DND-41 (cell line): ENCODE measurements at regions not wholly inside any gene's neighbourhood (a gene's known extent, or its start where the extent isn't known, plus 50 kb on each side); places are given as distances from the start of the nearest gene placed in this dataset.

Source experiments
- ATAC-seq: fragments of 200-7000 bp; cut with Tn5 transposase; 3 replicates; pipeline ENCODE4 v1.9.1; 2021; ENCODE audit warnings: low read depth; ENCODE audit not compliant: insufficient read depth
- DNase-seq: peaks from one replicate; pipeline ENCODE4 v3.0.0-alpha.2; 2020
- H2AFZ ChIP-seq: 2 replicates; pipeline ENCODE4 v1.6.0; 2012; ENCODE audit warnings: low read depth, low read length
- H3K27ac ChIP-seq: 2 replicates; pipeline ENCODE4 v1.5.1; 2012; ENCODE audit warnings: low read length, inconsistent platforms
- H3K27me3 ChIP-seq: fragments of 200-600 bp; sonication (generic); 2 replicates; pipeline ENCODE4 v1.6.0; 2012; ENCODE audit warnings: low read length, mild to moderate bottlenecking, inconsistent platforms; ENCODE audit not compliant: insufficient read depth, poor library complexity
- H3K36me3 ChIP-seq: 2 replicates; pipeline ENCODE4 v1.5.1; 2012; ENCODE audit warnings: low read length, inconsistent platforms; ENCODE audit not compliant: insufficient read depth
- H3K4me1 ChIP-seq: 2 replicates; pipeline ENCODE4 v1.5.1; 2012; ENCODE audit warnings: mild to moderate bottlenecking, low read length; ENCODE audit not compliant: insufficient read depth
- H3K4me2 ChIP-seq: 2 replicates; pipeline ENCODE4 v1.6.0; 2012; ENCODE audit warnings: mild to moderate bottlenecking, moderate library complexity, low read length, inconsistent platforms; ENCODE audit not compliant: insufficient read depth
- H3K4me3 ChIP-seq, 2 experiments: fragments of 200-600 bp in 1 of 2; shearing (Covaris generic) in 1 of 2; 2 replicates each; pipeline ENCODE4 v1.5.1; 2012 to 2016; ENCODE audit warnings: inconsistent platforms in 2 of 2, low read length in 2 of 2, mild to moderate bottlenecking in 2 of 2, low read depth in 1 of 2, moderate library complexity in 1 of 2
- H3K79me2 ChIP-seq: 2 replicates; pipeline ENCODE4 v1.6.0; 2012; ENCODE audit warnings: low read length, inconsistent platforms; ENCODE audit not compliant: insufficient read depth
- H3K9ac ChIP-seq: 2 replicates; pipeline ENCODE4 v1.6.0; 2012; ENCODE audit warnings: low read depth, mild to moderate bottlenecking, inconsistent platforms, low read length, moderate library complexity
- H3K9me3 ChIP-seq: 2 replicates; pipeline ENCODE4 v1.5.1; 2012; ENCODE audit warnings: low read length, moderate library complexity, mild to moderate bottlenecking, inconsistent platforms; ENCODE audit not compliant: insufficient read depth, severe bottlenecking
- H4K20me1 ChIP-seq: 2 replicates; pipeline ENCODE4 v1.6.0; 2012; ENCODE audit warnings: low read length; ENCODE audit not compliant: insufficient read depth
- EZH2 ChIP-seq: IDR thresholded peaks from 3 replicates; pipeline ENCODE4 v1.6.1; 2012; ENCODE audit warnings: borderline replicate concordance, low read depth, mild to moderate bottlenecking, moderate library complexity, low read length, inconsistent platforms; ENCODE audit not compliant: severe bottlenecking
- TF ChIP-seq, protein P1 (sequence below): IDR thresholded peaks from 2 replicates; pipeline ENCODE4 v1.5.1; 2012; ENCODE audit warnings: borderline replicate concordance, low read length, moderate library complexity, mild to moderate bottlenecking; ENCODE audit not compliant: poor library complexity, severe bottlenecking; ENCODE audit errors: extremely low read depth

DNA sequence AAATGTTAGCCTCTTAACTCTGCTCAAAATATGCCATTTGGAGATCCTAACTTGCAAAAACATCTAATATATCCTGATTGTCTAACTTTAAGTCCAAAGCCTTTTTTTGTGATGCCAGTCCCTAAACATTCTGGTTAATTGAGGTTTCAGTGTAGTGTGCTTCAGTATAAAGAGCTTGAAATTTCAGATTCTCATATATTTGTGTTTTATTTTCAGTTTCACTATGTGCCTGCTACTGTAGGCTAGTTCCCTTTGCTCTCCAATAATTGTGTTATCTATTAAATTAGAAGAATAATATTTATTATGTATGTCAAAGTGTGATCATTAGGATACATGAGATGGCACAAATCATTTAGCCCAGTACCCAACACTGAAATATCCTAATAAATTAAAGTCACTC, 1361.2 kb downstream of the XPNPEP1 start:
- Histone ChIP-seq H3K9me3 (no peaks in the 10 kb centered on the region), H3K9ac (no peak overlapping the region), H3K4me1 (no peaks in the 10 kb centered on the region), H3K4me2 (no peak overlapping the region), H2AFZ (no peak overlapping the region), H3K4me3 (no peak overlapping the region), H3K36me3 (no peaks in the 10 kb centered on the region), H4K20me1 (no peaks in the 10 kb centered on the region), H3K27ac (no peak overlapping the region), H3K27me3 (no peaks in the 10 kb centered on the region), H3K79me2 (no peaks in the 10 kb centered on the region)
- ATAC-seq (no peak), DNase-seq (no peak)
- TF ChIP-seq, protein P1, sequence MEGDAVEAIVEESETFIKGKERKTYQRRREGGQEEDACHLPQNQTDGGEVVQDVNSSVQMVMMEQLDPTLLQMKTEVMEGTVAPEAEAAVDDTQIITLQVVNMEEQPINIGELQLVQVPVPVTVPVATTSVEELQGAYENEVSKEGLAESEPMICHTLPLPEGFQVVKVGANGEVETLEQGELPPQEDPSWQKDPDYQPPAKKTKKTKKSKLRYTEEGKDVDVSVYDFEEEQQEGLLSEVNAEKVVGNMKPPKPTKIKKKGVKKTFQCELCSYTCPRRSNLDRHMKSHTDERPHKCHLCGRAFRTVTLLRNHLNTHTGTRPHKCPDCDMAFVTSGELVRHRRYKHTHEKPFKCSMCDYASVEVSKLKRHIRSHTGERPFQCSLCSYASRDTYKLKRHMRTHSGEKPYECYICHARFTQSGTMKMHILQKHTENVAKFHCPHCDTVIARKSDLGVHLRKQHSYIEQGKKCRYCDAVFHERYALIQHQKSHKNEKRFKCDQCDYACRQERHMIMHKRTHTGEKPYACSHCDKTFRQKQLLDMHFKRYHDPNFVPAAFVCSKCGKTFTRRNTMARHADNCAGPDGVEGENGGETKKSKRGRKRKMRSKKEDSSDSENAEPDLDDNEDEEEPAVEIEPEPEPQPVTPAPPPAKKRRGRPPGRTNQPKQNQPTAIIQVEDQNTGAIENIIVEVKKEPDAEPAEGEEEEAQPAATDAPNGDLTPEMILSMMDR = no peak
- no peak for TF ChIP-seq EZH2

DNA sequence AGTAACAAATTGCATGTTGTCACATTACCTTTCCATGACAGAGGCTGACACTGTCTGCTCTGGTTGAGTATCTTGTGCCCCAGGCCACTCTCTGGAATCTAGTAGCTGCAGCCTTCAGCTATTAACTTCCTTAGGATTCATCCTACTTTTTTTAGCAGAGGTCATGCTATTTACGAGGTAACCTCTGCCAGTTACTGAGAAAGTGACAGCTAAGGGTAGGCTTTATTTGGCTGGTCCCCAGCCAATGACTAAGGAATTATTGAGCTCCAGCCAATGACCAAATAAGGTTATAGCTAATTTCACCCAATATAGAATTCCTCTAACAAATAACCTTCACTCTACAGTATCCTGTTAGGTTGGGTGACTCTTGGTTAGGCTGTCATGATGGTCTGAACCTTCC, 1361.7 kb downstream of the XPNPEP1 start:
- Histone ChIP-seq H3K79me2 (no peaks in the 10 kb centered on the region), H3K27me3 (no peaks in the 10 kb centered on the region), H3K9me3 (no peaks in the 10 kb centered on the region), H4K20me1 (no peaks in the 10 kb centered on the region), H3K27ac (no peak overlapping the region), H3K4me2 (no peak overlapping the region), H3K4me1 (no peaks in the 10 kb centered on the region), H3K9ac (no peak overlapping the region), H3K36me3 (no peaks in the 10 kb centered on the region), H3K4me3 (no peak overlapping the region), H2AFZ (no peak overlapping the region)
- DNase-seq = no peak
- no peak for TF ChIP-seq EZH2
- TF ChIP-seq, protein P1 = no peak
- ATAC-seq = no peak

DNA sequence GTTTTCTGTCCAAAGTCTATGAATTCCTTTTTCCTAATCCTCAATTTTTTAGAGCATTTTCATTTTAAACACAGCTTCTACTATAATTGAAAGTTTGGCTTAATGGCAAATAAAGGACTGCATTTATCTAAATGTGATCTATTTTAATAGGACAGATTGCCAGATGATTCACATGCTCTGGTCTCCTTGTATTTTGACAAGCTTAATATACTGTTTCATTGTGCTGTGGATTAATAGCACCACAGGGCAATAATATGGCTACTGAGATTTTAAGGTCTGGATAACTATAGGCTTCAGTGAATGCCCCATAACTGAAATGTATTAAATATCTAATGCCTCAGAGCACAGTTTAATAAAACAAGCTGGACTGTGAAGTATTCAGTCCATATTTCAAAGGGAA, 1362.8 kb downstream of the XPNPEP1 start:
- Histone ChIP-seq H3K4me3 (no peak overlapping the region), H4K20me1 (no peaks in the 10 kb centered on the region), H3K9ac (no peak overlapping the region), H3K79me2 (no peaks in the 10 kb centered on the region), H3K27me3 (no peaks in the 10 kb centered on the region), H3K27ac (no peak overlapping the region), H3K36me3 (no peaks in the 10 kb centered on the region), H3K4me2 (no peak overlapping the region), H2AFZ (no peak overlapping the region), H3K9me3 (no peaks in the 10 kb centered on the region), H3K4me1 (no peaks in the 10 kb centered on the region)
- TF ChIP-seq, protein P1 = no peak
- TF ChIP-seq EZH2 = no peak
- DNase-seq = no peak
- ATAC-seq = no peak

DNA sequence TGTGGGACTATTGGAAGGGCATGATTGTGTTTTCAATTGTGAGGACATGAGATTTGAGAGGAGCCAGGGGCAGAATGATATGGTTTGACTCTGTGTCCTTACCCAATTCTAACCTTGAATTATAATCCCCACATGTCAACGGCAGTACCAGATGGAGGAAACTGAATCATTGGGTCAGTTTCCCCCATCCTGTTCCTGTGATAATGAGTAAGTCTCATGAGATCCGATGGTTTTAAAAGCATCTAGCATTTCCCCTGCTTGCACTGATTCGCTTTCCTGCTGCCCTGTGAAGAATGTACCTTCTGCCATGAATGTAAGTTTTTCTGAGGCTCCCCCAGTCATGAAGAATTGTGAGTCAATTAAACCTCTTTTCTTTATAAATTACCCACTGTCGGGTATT, 1367.1 kb downstream of the XPNPEP1 start:
- Histone ChIP-seq H3K36me3 (no peaks in the 10 kb centered on the region), H3K4me1 (no peaks in the 10 kb centered on the region), H2AFZ (no peak overlapping the region), H3K27me3 (no peaks in the 10 kb centered on the region), H3K4me3 (no peak overlapping the region), H3K79me2 (no peaks in the 10 kb centered on the region), H3K27ac (no peak overlapping the region), H3K9me3 (no peaks in the 10 kb centered on the region), H3K9ac (no peak overlapping the region), H3K4me2 (no peak overlapping the region), H4K20me1 (no peaks in the 10 kb centered on the region)
- DNase-seq (no peak), ATAC-seq (no peak)
- TF ChIP-seq, protein P1 = no peak
- no peak for TF ChIP-seq EZH2
